ENCODE measurements at regions not wholly inside any gene's neighbourhood (a gene's known extent, or its start where the extent isn't known, plus 50 kb on each side); places are given as distances from the start of the nearest gene placed in this dataset.

DNA sequence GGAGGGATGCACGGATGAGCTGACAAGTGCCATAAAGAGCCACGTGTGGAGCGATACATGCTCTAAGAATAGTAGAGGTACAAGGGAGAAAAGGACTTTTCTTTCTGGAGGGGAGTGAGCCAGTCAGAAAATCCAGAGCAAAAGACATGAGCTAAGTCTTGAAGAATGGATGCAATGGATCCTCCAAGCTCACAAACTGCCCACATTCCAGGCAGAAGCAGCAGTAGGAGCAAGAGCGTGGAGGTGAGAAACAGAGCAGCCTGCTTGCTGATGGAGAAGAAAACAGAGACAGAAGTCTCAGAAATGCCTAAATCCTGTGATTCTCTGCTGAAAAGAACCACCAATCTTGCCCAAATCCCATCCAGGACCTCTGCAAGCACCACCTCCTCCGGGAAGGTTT is 78.2 kb upstream of the RALGPS2 start:
- TF ChIP-seq POLR2A (IDR thresholded peaks at IDR 0.05; ENCODE audit: extremely low read depth, insufficient read length) (no peak), MYC (IDR thresholded peaks at IDR 0.05; ENCODE audit: low read depth, low read length) (no peak), MAX (IDR thresholded peaks at IDR 0.05; ENCODE audit: low read depth, low read length) (no peak)
- TF ChIP-seq, protein P1, sequence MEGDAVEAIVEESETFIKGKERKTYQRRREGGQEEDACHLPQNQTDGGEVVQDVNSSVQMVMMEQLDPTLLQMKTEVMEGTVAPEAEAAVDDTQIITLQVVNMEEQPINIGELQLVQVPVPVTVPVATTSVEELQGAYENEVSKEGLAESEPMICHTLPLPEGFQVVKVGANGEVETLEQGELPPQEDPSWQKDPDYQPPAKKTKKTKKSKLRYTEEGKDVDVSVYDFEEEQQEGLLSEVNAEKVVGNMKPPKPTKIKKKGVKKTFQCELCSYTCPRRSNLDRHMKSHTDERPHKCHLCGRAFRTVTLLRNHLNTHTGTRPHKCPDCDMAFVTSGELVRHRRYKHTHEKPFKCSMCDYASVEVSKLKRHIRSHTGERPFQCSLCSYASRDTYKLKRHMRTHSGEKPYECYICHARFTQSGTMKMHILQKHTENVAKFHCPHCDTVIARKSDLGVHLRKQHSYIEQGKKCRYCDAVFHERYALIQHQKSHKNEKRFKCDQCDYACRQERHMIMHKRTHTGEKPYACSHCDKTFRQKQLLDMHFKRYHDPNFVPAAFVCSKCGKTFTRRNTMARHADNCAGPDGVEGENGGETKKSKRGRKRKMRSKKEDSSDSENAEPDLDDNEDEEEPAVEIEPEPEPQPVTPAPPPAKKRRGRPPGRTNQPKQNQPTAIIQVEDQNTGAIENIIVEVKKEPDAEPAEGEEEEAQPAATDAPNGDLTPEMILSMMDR (IDR thresholded peaks at IDR 0.05; ENCODE audit: low read depth, low read length), result no peak
- DNase-seq (ENCODE audit: low read depth), result no peak
- no peak overlapping the region for H3K4me3 ChIP-seq (ENCODE audit: low read depth, low read length)

DNA sequence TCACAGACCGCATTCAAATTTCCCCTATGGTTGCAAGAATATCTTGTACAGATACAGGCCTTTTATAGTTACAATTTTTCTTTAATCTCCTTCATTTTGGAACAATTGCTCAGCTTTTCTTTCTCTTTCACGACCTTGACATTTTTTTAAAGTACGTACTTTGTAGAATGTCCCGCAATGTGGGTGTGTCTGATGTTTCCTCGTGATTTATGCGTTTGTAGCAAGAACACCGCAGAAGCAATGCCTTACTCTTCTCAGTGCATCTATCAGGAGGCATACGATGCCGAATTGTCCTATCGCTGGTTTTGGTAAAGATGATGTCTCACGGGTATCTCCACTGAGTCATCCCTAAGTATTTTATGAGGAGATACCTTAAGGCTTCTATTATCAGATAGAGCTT is 76.9 kb upstream of the RALGPS2 start:
- no peak for DNase-seq (ENCODE audit: low read depth)
- TF ChIP-seq POLR2A (IDR thresholded peaks at IDR 0.05; ENCODE audit: extremely low read depth, insufficient read length) (no peak), MYC (IDR thresholded peaks at IDR 0.05; ENCODE audit: low read depth, low read length) (no peak), MAX (IDR thresholded peaks at IDR 0.05; ENCODE audit: low read depth, low read length) (no peak)
- TF ChIP-seq, protein P1 (IDR thresholded peaks at IDR 0.05; ENCODE audit: low read depth, low read length), result no peak
- H3K4me3 ChIP-seq (ENCODE audit: low read depth, low read length), result no peak overlapping the region

DNA sequence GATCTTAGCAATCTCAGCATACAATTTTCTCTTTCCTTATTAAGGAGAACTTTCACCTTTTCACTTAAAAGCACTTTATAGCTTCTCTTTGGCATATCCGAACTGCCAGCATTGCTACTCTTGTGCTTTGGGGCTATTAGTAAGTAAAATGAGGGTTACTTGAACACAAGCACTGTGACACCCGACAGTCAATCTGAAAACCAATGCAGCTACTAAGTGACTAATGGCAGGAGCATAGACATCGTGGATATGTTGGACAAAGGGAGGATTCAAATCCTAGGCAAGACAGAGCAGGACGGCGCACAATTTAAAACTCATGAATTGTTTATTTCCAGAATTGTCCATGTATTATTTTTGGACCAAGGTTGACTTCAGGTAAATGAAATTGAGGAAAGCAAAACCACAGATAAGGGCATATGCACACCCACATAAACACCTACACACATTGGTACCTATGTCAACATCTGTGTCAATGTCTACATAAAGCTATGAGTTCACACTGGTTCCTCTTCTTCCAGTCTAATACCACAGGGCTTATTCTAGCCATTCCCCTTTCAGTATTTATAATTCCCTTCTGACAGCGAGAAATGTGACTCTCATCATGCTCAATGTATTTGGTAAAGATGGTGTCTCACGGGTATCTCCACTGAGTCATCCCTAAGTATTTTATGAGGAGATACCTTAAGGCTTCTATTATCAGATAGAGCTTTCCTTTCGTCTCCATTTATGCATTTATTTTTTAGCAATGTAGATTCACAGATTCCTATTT is 75.3 kb upstream of the RALGPS2 start:
- no peak overlapping the region for H3K4me3 ChIP-seq (ENCODE audit: low read depth, low read length)
- no peak for DNase-seq (ENCODE audit: low read depth)
- TF ChIP-seq POLR2A (IDR thresholded peaks at IDR 0.05; ENCODE audit: extremely low read depth, insufficient read length) (no peak), MYC (IDR thresholded peaks at IDR 0.05; ENCODE audit: low read depth, low read length) (no peak), MAX (IDR thresholded peaks at IDR 0.05; ENCODE audit: low read depth, low read length) (no peak)
- TF ChIP-seq, protein P1 (IDR thresholded peaks at IDR 0.05; ENCODE audit: low read depth, low read length), result no peak

GRCh38 chr1:178650934-178651511 is 74.0 kb upstream of the RALGPS2 start:
- no peak for DNase-seq (ENCODE audit: low read depth)
- H3K4me3 ChIP-seq (ENCODE audit: low read depth, low read length), result no peak overlapping the region
- TF ChIP-seq, protein P1 (IDR thresholded peaks at IDR 0.05; ENCODE audit: low read depth, low read length), result no peak
- TF ChIP-seq MYC (IDR thresholded peaks at IDR 0.05; ENCODE audit: low read depth, low read length), result no peak
- TF ChIP-seq MAX (IDR thresholded peaks at IDR 0.05; ENCODE audit: low read depth, low read length), result no peak
- no peak for TF ChIP-seq POLR2A (IDR thresholded peaks at IDR 0.05; ENCODE audit: extremely low read depth, insufficient read length)

GRCh38 chr1:178651742-178652141 is 73.3 kb upstream of the RALGPS2 start:
- H3K4me3 ChIP-seq (ENCODE audit: low read depth, low read length), result no peak overlapping the region
- DNase-seq (ENCODE audit: low read depth), result no peak
- no peak for TF ChIP-seq MAX (IDR thresholded peaks at IDR 0.05; ENCODE audit: low read depth, low read length)
- no peak for TF ChIP-seq MYC (IDR thresholded peaks at IDR 0.05; ENCODE audit: low read depth, low read length)
- TF ChIP-seq, protein P1 (IDR thresholded peaks at IDR 0.05; ENCODE audit: low read depth, low read length), result no peak
- no peak for TF ChIP-seq POLR2A (IDR thresholded peaks at IDR 0.05; ENCODE audit: extremely low read depth, insufficient read length)

Data from NB4 (cell line).